ENCODE measurements at regions not wholly inside any gene's neighbourhood (a gene's known extent, or its start where the extent isn't known, plus 50 kb on each side); places are given as distances from the start of the nearest gene placed in this dataset.

DNA sequence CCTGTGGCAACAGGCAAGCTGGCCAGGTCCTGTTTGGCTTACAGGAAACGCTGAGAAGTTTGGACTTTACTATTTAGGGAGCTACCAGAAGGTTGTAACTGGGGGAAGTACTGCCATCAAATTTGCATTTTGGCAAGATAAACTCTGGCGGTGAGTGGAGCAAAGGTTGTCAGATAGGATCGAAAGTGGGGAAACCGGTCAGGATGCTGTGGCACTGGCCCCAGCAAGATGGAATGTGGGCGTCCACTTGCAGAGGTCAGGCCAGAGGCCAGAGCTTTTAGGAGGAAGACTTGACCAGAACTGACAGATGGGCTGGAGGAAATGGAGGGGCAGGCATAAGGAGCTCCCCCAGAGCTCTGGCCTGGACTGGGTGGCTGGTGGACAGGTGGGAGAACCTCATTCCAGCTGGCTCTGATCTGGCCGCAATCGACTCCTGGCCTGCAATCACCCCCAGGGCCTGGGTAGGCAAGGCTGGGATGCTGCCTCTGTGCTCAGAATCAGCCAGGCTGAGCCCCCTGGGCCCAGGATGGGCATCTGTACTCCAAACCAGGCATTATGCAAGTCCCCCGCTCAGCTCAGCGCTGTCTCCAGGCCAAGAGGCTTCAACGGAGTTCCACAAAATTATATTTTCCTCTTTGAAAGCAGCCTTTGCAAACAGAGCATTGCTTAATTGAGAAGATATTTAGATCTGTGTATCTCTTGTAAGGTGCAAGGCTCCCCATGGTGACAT, 178.3 kb upstream of the NECTIN1 start:
- no peak overlapping the region for H2AFZ ChIP-seq (ENCODE audit: insufficient read depth, low read depth, low read length, poor library complexity, severe bottlenecking)
- H3K4me3 ChIP-seq (replicated peaks in 1 of 3; ENCODE audit: low read depth in 2 of 3, low read length in 3 of 3): no peak overlapping the region
- 95% methylated on average over 7 of the region's 10 CpGs for WGBS (ENCODE audit: insufficient coverage)
- no peaks in the 10 kb centered on the region for H3K4me1 ChIP-seq (ENCODE audit: control insufficient read depth in 1 of 2, insufficient read depth in 2 of 2, low read length in 2 of 2)
- Mint-ChIP-seq H3K27ac (no peak overlapping the region), H3K9me3 (no peaks in the 10 kb centered on the region), H3K27me3 (ENCODE audit: low read depth in 3 of 3) (peaks cover 14 to 18% (median 15%) of the 10 kb centered on the region in 3 donors), H3K4me3 (no peak overlapping the region), H3K4me1 (no peaks in the 10 kb centered on the region), H3K36me3 (no peaks in the 10 kb centered on the region)
- intact Hi-C loops (cut with micrococcal nuclease): no loop called here
- TF ChIP-seq, protein P1, sequence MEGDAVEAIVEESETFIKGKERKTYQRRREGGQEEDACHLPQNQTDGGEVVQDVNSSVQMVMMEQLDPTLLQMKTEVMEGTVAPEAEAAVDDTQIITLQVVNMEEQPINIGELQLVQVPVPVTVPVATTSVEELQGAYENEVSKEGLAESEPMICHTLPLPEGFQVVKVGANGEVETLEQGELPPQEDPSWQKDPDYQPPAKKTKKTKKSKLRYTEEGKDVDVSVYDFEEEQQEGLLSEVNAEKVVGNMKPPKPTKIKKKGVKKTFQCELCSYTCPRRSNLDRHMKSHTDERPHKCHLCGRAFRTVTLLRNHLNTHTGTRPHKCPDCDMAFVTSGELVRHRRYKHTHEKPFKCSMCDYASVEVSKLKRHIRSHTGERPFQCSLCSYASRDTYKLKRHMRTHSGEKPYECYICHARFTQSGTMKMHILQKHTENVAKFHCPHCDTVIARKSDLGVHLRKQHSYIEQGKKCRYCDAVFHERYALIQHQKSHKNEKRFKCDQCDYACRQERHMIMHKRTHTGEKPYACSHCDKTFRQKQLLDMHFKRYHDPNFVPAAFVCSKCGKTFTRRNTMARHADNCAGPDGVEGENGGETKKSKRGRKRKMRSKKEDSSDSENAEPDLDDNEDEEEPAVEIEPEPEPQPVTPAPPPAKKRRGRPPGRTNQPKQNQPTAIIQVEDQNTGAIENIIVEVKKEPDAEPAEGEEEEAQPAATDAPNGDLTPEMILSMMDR (IDR thresholded peaks at IDR 0.05): no peak
- H3K4me2 ChIP-seq (replicated peaks; ENCODE audit: extremely low read depth, low read length, poor library complexity, severe bottlenecking): no peak overlapping the region
- no peaks in the 10 kb centered on the region for H3K79me2 ChIP-seq (ENCODE audit: insufficient read depth, low read length)
- no peak for DNase-seq
- no peak overlapping the region for H3K27ac ChIP-seq (ENCODE audit: low read depth in 1 of 2, low read length in 2 of 2)
- no peaks in the 10 kb centered on the region for H4K20me1 ChIP-seq (ENCODE audit: insufficient read depth, low read length)
- H3K9me3 ChIP-seq (replicated peaks in 1 of 2; ENCODE audit: control insufficient read depth in 1 of 2, insufficient read depth in 1 of 2, low read length in 2 of 2): no peaks in the 10 kb centered on the region
- no peaks in the 10 kb centered on the region for H3K36me3 ChIP-seq (replicated peaks in 1 of 2; ENCODE audit: control insufficient read depth in 1 of 2, insufficient read depth in 2 of 2, low read length in 2 of 2)
- H3K27me3 ChIP-seq (ENCODE audit: control insufficient read depth in 2 of 2, insufficient read depth in 2 of 2, low read length in 2 of 2): no peaks in the 10 kb centered on the region
- no peak overlapping the region for H3K9ac ChIP-seq (ENCODE audit: insufficient read depth, low read length, poor library complexity, severe bottlenecking)

DNA sequence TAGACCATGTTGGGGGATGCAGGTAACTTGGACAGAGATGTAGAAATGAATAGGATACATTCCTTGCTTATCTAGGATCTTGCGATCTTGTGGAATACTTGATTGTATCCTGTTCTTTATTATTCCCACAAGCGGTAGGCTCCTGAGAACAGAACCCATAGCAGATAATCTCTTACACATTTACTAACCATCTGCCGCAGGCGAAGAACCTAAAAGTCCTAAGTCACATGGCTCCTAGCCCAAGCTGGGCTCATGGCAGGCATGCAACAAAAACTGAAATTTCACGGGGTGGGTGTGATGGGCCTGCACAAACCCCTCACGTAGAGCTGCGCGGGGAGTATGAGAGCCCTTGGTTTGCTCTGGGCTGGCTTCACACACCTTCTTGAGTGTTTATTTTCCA, 177.4 kb upstream of the NECTIN1 start:
- no peaks in the 10 kb centered on the region for H3K36me3 Mint-ChIP-seq

More for the DNA sequence above, 177.4 kb upstream of the NECTIN1 start:
- H3K4me3 ChIP-seq (replicated peaks in 1 of 3; ENCODE audit: low read depth in 2 of 3, low read length in 3 of 3): no peak overlapping the region
- no peaks in the 10 kb centered on the region for H3K9me3 ChIP-seq (replicated peaks in 1 of 2; ENCODE audit: control insufficient read depth in 1 of 2, insufficient read depth in 1 of 2, low read length in 2 of 2)
- no peaks in the 10 kb centered on the region for H3K27me3 ChIP-seq (ENCODE audit: control insufficient read depth in 2 of 2, insufficient read depth in 2 of 2, low read length in 2 of 2)
- 100% methylated on average over 5 of the region's 8 CpGs for WGBS (ENCODE audit: insufficient coverage)
- H3K4me1 ChIP-seq (ENCODE audit: control insufficient read depth in 1 of 2, insufficient read depth in 2 of 2, low read length in 2 of 2): no peaks in the 10 kb centered on the region
- no peaks in the 10 kb centered on the region for H3K36me3 ChIP-seq (replicated peaks in 1 of 2; ENCODE audit: control insufficient read depth in 1 of 2, insufficient read depth in 2 of 2, low read length in 2 of 2)
- intact Hi-C loops (cut with micrococcal nuclease): no loop called here
- no peak for DNase-seq
- H3K9ac ChIP-seq (ENCODE audit: insufficient read depth, low read length, poor library complexity, severe bottlenecking): no peak overlapping the region
- Mint-ChIP-seq H3K4me1 (no peaks in the 10 kb centered on the region), H3K9me3 (no peaks in the 10 kb centered on the region), H3K4me3 (no peak overlapping the region), H3K27ac (no peak overlapping the region), H3K27me3 (ENCODE audit: low read depth in 3 of 3) (peaks cover 14 to 18% (median 15%) of the 10 kb centered on the region in 3 donors)
- TF ChIP-seq, protein P1 (IDR thresholded peaks at IDR 0.05): no peak
- H4K20me1 ChIP-seq (ENCODE audit: insufficient read depth, low read length): no peaks in the 10 kb centered on the region
- no peak overlapping the region for H3K4me2 ChIP-seq (replicated peaks; ENCODE audit: extremely low read depth, low read length, poor library complexity, severe bottlenecking)
- H3K27ac ChIP-seq (ENCODE audit: low read depth in 1 of 2, low read length in 2 of 2): no peak overlapping the region
- no peaks in the 10 kb centered on the region for H3K79me2 ChIP-seq (ENCODE audit: insufficient read depth, low read length)
- no peak overlapping the region for H2AFZ ChIP-seq (ENCODE audit: insufficient read depth, low read depth, low read length, poor library complexity, severe bottlenecking)
